ENCODE measurements at regions not wholly inside any gene's neighbourhood (a gene's known extent, or its start where the extent isn't known, plus 50 kb on each side); places are given as distances from the start of the nearest gene placed in this dataset.

GRCh38 chr11:97964332-97965004 is 1056.3 kb upstream of the CNTN5 start:
- intact Hi-C loops (cut with micrococcal nuclease; ENCODE audit: unreplicated experiment): no loop called here
- FAIRE-seq (no peak), DNase-seq (ENCODE audit: low read depth, low spot score) (no peak), ATAC-seq (no peak)
- BruUV-seq (replicated peaks): no TSS peak
- Histone ChIP-seq H3K79me2 (ENCODE audit: control insufficient read depth, insufficient read depth, low read length) (no peaks in the 10 kb centered on the region), H3K9ac (ENCODE audit: control insufficient read depth, insufficient read depth, low read length) (no peak overlapping the region), H3K4me2 (ENCODE audit: control insufficient read depth, insufficient read depth) (no peak overlapping the region), H3K36me3 (ENCODE audit: control insufficient read depth in 2 of 2, insufficient read depth in 2 of 2, low read length in 1 of 2) (no peaks in the 10 kb centered on the region), H4K20me1 (ENCODE audit: control insufficient read depth, insufficient read depth) (no peaks in the 10 kb centered on the region), H3K4me3 (no peak overlapping the region), H2AFZ (ENCODE audit: control insufficient read depth, low read depth, low read length) (no peak overlapping the region), H3K27ac (ENCODE audit: control insufficient read depth, insufficient read depth) (no peak overlapping the region), H3K4me1 (ENCODE audit: control insufficient read depth, insufficient read depth, low read length) (no peaks in the 10 kb centered on the region), H3K27me3 (replicated peaks in 1 of 2; ENCODE audit: control insufficient read depth in 2 of 2, insufficient read depth in 2 of 2, low read length in 1 of 2) (no peaks in the 10 kb centered on the region), H3K9me3 (replicated peaks; ENCODE audit: control insufficient read depth, insufficient read depth, low read length) (no peaks in the 10 kb centered on the region)
- ChIA-PET SMC1A (ENCODE audit: uncharacterized antibody, unreplicated experiment) (no interaction called here), RAD21 (ENCODE audit: unreplicated experiment) (no interaction called here), CTCF (no interaction called here), POLR2A (no interaction called here)
- TF ChIP-seq BCL11A (IDR thresholded peaks at IDR 0.05; ENCODE audit: low read depth, low read length) (no peak), SKIL (IDR thresholded peaks at IDR 0.05; ENCODE audit: low read depth, poor library complexity, severe bottlenecking) (no peak), TAF1 (IDR thresholded peaks at IDR 0.05; ENCODE audit: borderline replicate concordance, low read depth, low read length) (no peak), ZNF622 (IDR thresholded peaks at IDR 0.05) (no peak), SREBF1 (IDR thresholded peaks at IDR 0.05; ENCODE audit: low read length) (no peak), ZNF274 (IDR thresholded peaks at IDR 0.05; ENCODE audit: insufficient read depth, insufficient read length) (no peak), ZBTB11 (CRISPR knock-in tag; IDR thresholded peaks at IDR 0.05) (no peak), ESRRA (IDR thresholded peaks at IDR 0.05; ENCODE audit: low read length) (no peak), TCF7 (IDR thresholded peaks at IDR 0.05; ENCODE audit: borderline replicate concordance) (no peak), YBX1 (IDR thresholded peaks at IDR 0.05) (no peak), PBX3 (IDR thresholded peaks at IDR 0.05; ENCODE audit: insufficient replicate concordance, low read depth, low read length) (no peak), FOS (IDR thresholded peaks at IDR 0.05; ENCODE audit: borderline replicate concordance, extremely low read depth, insufficient read length) (no peak), BACH1 (IDR thresholded peaks at IDR 0.05; ENCODE audit: borderline replicate concordance) (no peak), SREBF2 (IDR thresholded peaks at IDR 0.05; ENCODE audit: low read length) (no peak)
- 0% methylated on average over 3 of the region's 3 CpGs for WGBS (ENCODE audit: insufficient coverage, insufficient replicate concordance, low lambda C conversion rate, missing lambda C conversion rate)
- in situ Hi-C loops (cut with MboI): no loop called here

All from GM12878 (cell line).